ENCODE measurements at regions not wholly inside any gene's neighbourhood (a gene's known extent, or its start where the extent isn't known, plus 50 kb on each side); places are given as distances from the start of the nearest gene placed in this dataset.

- H3K27ac ChIP-seq (ENCODE audit: low read length) = no peak overlapping the region
- no peaks in the 10 kb centered on the region for H3K9me3 ChIP-seq (ENCODE audit: control insufficient read depth in 2 of 2, low read length in 2 of 2)
- H3K4me3 ChIP-seq (ENCODE audit: low read length in 2 of 2) = no peak overlapping the region
- H3K9ac ChIP-seq (ENCODE audit: low read length in 2 of 2) = no peak overlapping the region
- H3K36me3 ChIP-seq (ENCODE audit: control insufficient read depth in 2 of 2, insufficient read depth in 2 of 2, low read length in 2 of 2) = no peaks in the 10 kb centered on the region
- H3K27me3 ChIP-seq (ENCODE audit: control insufficient read depth in 1 of 2, insufficient read depth in 2 of 2, low read length in 2 of 2) = no peaks in the 10 kb centered on the region
- H3K4me1 ChIP-seq (ENCODE audit: control insufficient read depth, insufficient read depth, low read length) = no peaks in the 10 kb centered on the region
These were observed 134.0 kb upstream of the SMAD1 start for GRCh38 chr4:145347684-145348083.

- H3K4me3 ChIP-seq (ENCODE audit: low read length in 2 of 2) = no peak overlapping the region
- no peaks in the 10 kb centered on the region for H3K36me3 ChIP-seq (ENCODE audit: control insufficient read depth in 2 of 2, insufficient read depth in 2 of 2, low read length in 2 of 2)
- no peak overlapping the region for H3K27ac ChIP-seq (ENCODE audit: low read length)
- no peak overlapping the region for H3K9ac ChIP-seq (ENCODE audit: low read length in 2 of 2)
- H3K4me1 ChIP-seq (ENCODE audit: control insufficient read depth, insufficient read depth, low read length) = no peaks in the 10 kb centered on the region
- H3K9me3 ChIP-seq (ENCODE audit: control insufficient read depth in 2 of 2, low read length in 2 of 2) = no peaks in the 10 kb centered on the region
- H3K27me3 ChIP-seq (ENCODE audit: control insufficient read depth in 1 of 2, insufficient read depth in 2 of 2, low read length in 2 of 2) = no peaks in the 10 kb centered on the region
These were observed 135.6 kb upstream of the SMAD1 start for GRCh38 chr4:145346081-145346480.

GRCh38 chr4:145345401-145345800 is 136.3 kb upstream of the SMAD1 start:
- no peak overlapping the region for H3K9ac ChIP-seq (ENCODE audit: low read length in 2 of 2)
- no peak overlapping the region for H3K27ac ChIP-seq (ENCODE audit: low read length)
- H3K4me1 ChIP-seq (ENCODE audit: control insufficient read depth, insufficient read depth, low read length) = no peaks in the 10 kb centered on the region
- H3K4me3 ChIP-seq (ENCODE audit: low read length in 2 of 2) = no peak overlapping the region
- no peaks in the 10 kb centered on the region for H3K36me3 ChIP-seq (ENCODE audit: control insufficient read depth in 2 of 2, insufficient read depth in 2 of 2, low read length in 2 of 2)
- no peaks in the 10 kb centered on the region for H3K27me3 ChIP-seq (ENCODE audit: control insufficient read depth in 1 of 2, insufficient read depth in 2 of 2, low read length in 2 of 2)
- H3K9me3 ChIP-seq (ENCODE audit: control insufficient read depth in 2 of 2, low read length in 2 of 2) = no peaks in the 10 kb centered on the region

- H3K4me3 ChIP-seq (ENCODE audit: low read length in 2 of 2) = no peak overlapping the region
- H3K4me1 ChIP-seq (ENCODE audit: control insufficient read depth, insufficient read depth, low read length) = no peaks in the 10 kb centered on the region
- H3K36me3 ChIP-seq (ENCODE audit: control insufficient read depth in 2 of 2, insufficient read depth in 2 of 2, low read length in 2 of 2) = no peaks in the 10 kb centered on the region
- no peaks in the 10 kb centered on the region for H3K27me3 ChIP-seq (ENCODE audit: control insufficient read depth in 1 of 2, insufficient read depth in 2 of 2, low read length in 2 of 2)
- no peak overlapping the region for H3K27ac ChIP-seq (ENCODE audit: low read length)
- no peaks in the 10 kb centered on the region for H3K9me3 ChIP-seq (ENCODE audit: control insufficient read depth in 2 of 2, low read length in 2 of 2)
- no peak overlapping the region for H3K9ac ChIP-seq (ENCODE audit: low read length in 2 of 2)
These were observed 140.3 kb upstream of the SMAD1 start for GRCh38 chr4:145341381-145341780.

- H3K9me3 ChIP-seq (ENCODE audit: control insufficient read depth in 2 of 2, low read length in 2 of 2) = no peaks in the 10 kb centered on the region
- H3K36me3 ChIP-seq (ENCODE audit: control insufficient read depth in 2 of 2, insufficient read depth in 2 of 2, low read length in 2 of 2) = no peaks in the 10 kb centered on the region
- no peaks in the 10 kb centered on the region for H3K4me1 ChIP-seq (ENCODE audit: control insufficient read depth, insufficient read depth, low read length)
- H3K4me3 ChIP-seq (ENCODE audit: low read length in 2 of 2) = no peak overlapping the region
- no peak overlapping the region for H3K27ac ChIP-seq (ENCODE audit: low read length)
- H3K9ac ChIP-seq (ENCODE audit: low read length in 2 of 2) = no peak overlapping the region
- H3K27me3 ChIP-seq (ENCODE audit: control insufficient read depth in 1 of 2, insufficient read depth in 2 of 2, low read length in 2 of 2) = no peaks in the 10 kb centered on the region
These were observed 141.5 kb upstream of the SMAD1 start for GRCh38 chr4:145340071-145340675.

GRCh38 chr4:145339075-145339725 is 142.5 kb upstream of the SMAD1 start:
- no peaks in the 10 kb centered on the region for H3K27me3 ChIP-seq (ENCODE audit: control insufficient read depth in 1 of 2, insufficient read depth in 2 of 2, low read length in 2 of 2)
- H3K4me3 ChIP-seq (ENCODE audit: low read length in 2 of 2) = no peak overlapping the region
- H3K9me3 ChIP-seq (ENCODE audit: control insufficient read depth in 2 of 2, low read length in 2 of 2) = no peaks in the 10 kb centered on the region
- no peaks in the 10 kb centered on the region for H3K4me1 ChIP-seq (ENCODE audit: control insufficient read depth, insufficient read depth, low read length)
- no peak overlapping the region for H3K27ac ChIP-seq (ENCODE audit: low read length)
- no peak overlapping the region for H3K9ac ChIP-seq (ENCODE audit: low read length in 2 of 2)
- H3K36me3 ChIP-seq (ENCODE audit: control insufficient read depth in 2 of 2, insufficient read depth in 2 of 2, low read length in 2 of 2) = no peaks in the 10 kb centered on the region

GRCh38 chr4:145338568-145338967 is 143.1 kb upstream of the SMAD1 start:
- no peak overlapping the region for H3K9ac ChIP-seq (ENCODE audit: low read length in 2 of 2)
- no peak overlapping the region for H3K4me3 ChIP-seq (ENCODE audit: low read length in 2 of 2)
- H3K27me3 ChIP-seq (ENCODE audit: control insufficient read depth in 1 of 2, insufficient read depth in 2 of 2, low read length in 2 of 2) = no peaks in the 10 kb centered on the region
- H3K9me3 ChIP-seq (ENCODE audit: control insufficient read depth in 2 of 2, low read length in 2 of 2) = no peaks in the 10 kb centered on the region
- no peak overlapping the region for H3K27ac ChIP-seq (ENCODE audit: low read length)
- H3K36me3 ChIP-seq (ENCODE audit: control insufficient read depth in 2 of 2, insufficient read depth in 2 of 2, low read length in 2 of 2) = no peaks in the 10 kb centered on the region
- no peaks in the 10 kb centered on the region for H3K4me1 ChIP-seq (ENCODE audit: control insufficient read depth, insufficient read depth, low read length)

- H3K27me3 ChIP-seq (ENCODE audit: control insufficient read depth in 1 of 2, insufficient read depth in 2 of 2, low read length in 2 of 2) = no peaks in the 10 kb centered on the region
- no peaks in the 10 kb centered on the region for H3K4me1 ChIP-seq (ENCODE audit: control insufficient read depth, insufficient read depth, low read length)
- no peak overlapping the region for H3K27ac ChIP-seq (ENCODE audit: low read length)
- no peak overlapping the region for H3K4me3 ChIP-seq (ENCODE audit: low read length in 2 of 2)
- no peaks in the 10 kb centered on the region for H3K36me3 ChIP-seq (ENCODE audit: control insufficient read depth in 2 of 2, insufficient read depth in 2 of 2, low read length in 2 of 2)
- H3K9ac ChIP-seq (ENCODE audit: low read length in 2 of 2) = no peak overlapping the region
- no peaks in the 10 kb centered on the region for H3K9me3 ChIP-seq (ENCODE audit: control insufficient read depth in 2 of 2, low read length in 2 of 2)
These were observed 144.3 kb upstream of the SMAD1 start for GRCh38 chr4:145337391-145337790.

- Histone ChIP-seq H3K4me1 (ENCODE audit: control insufficient read depth, insufficient read depth, low read length) (no peaks in the 10 kb centered on the region), H3K4me3 (ENCODE audit: low read length in 2 of 2) (no peak overlapping the region), H3K9me3 (ENCODE audit: control insufficient read depth in 2 of 2, low read length in 2 of 2) (no peaks in the 10 kb centered on the region), H3K27me3 (ENCODE audit: control insufficient read depth in 1 of 2, insufficient read depth in 2 of 2, low read length in 2 of 2) (no peaks in the 10 kb centered on the region), H3K9ac (ENCODE audit: low read length in 2 of 2) (no peak overlapping the region), H3K27ac (ENCODE audit: low read length) (no peak overlapping the region), H3K36me3 (ENCODE audit: control insufficient read depth in 2 of 2, insufficient read depth in 2 of 2, low read length in 2 of 2) (no peaks in the 10 kb centered on the region)
These were observed 147.9 kb upstream of the SMAD1 start for GRCh38 chr4:145333786-145334185.

- H3K4me1 ChIP-seq (ENCODE audit: control insufficient read depth, insufficient read depth, low read length) = no peaks in the 10 kb centered on the region
- H3K9me3 ChIP-seq (ENCODE audit: control insufficient read depth in 2 of 2, low read length in 2 of 2) = no peaks in the 10 kb centered on the region
- H3K27ac ChIP-seq (ENCODE audit: low read length) = no peak overlapping the region
- H3K4me3 ChIP-seq (ENCODE audit: low read length in 2 of 2) = no peak overlapping the region
- H3K27me3 ChIP-seq (ENCODE audit: control insufficient read depth in 1 of 2, insufficient read depth in 2 of 2, low read length in 2 of 2) = no peaks in the 10 kb centered on the region
- no peaks in the 10 kb centered on the region for H3K36me3 ChIP-seq (ENCODE audit: control insufficient read depth in 2 of 2, insufficient read depth in 2 of 2, low read length in 2 of 2)
- no peak overlapping the region for H3K9ac ChIP-seq (ENCODE audit: low read length in 2 of 2)
These were observed 146.1 kb upstream of the OTUD4 start for GRCh38 chr4:145326491-145326890.

GRCh38 chr4:145324161-145324560 is 143.8 kb upstream of the OTUD4 start:
- H3K36me3 ChIP-seq (ENCODE audit: control insufficient read depth in 2 of 2, insufficient read depth in 2 of 2, low read length in 2 of 2) = no peaks in the 10 kb centered on the region
- H3K4me3 ChIP-seq (ENCODE audit: low read length in 2 of 2) = no peak overlapping the region
- H3K9ac ChIP-seq (ENCODE audit: low read length in 2 of 2) = no peak overlapping the region
- no peaks in the 10 kb centered on the region for H3K4me1 ChIP-seq (ENCODE audit: control insufficient read depth, insufficient read depth, low read length)
- no peaks in the 10 kb centered on the region for H3K9me3 ChIP-seq (ENCODE audit: control insufficient read depth in 2 of 2, low read length in 2 of 2)
- no peak overlapping the region for H3K27ac ChIP-seq (ENCODE audit: low read length)
- H3K27me3 ChIP-seq (ENCODE audit: control insufficient read depth in 1 of 2, insufficient read depth in 2 of 2, low read length in 2 of 2) = no peaks in the 10 kb centered on the region
